CD14-positive monocyte (primary cell): ENCODE measurements at regions not wholly inside any gene's neighbourhood (a gene's known extent, or its start where the extent isn't known, plus 50 kb on each side); places are given as distances from the start of the nearest gene placed in this dataset.

Experiments used
- DNase-seq, 3 donors: peaks; one replicate each; pipeline ENCODE4 v3.0.0-alpha.2; 2011 to 2022
- H2AFZ ChIP-seq: 2 replicates; pipeline ENCODE4 v1.6.0; 2012; ENCODE audit warnings: mild to moderate bottlenecking, low read depth, low read length, inconsistent platforms; ENCODE audit not compliant: insufficient read depth, poor library complexity, severe bottlenecking
- H3K27ac ChIP-seq, 2 donors: 1 replicate in 1 of 2; 2 replicates in 1 of 2; pipeline ENCODE4 v1.5.1; 2012 to 2013; ENCODE audit warnings: low read length in 2 of 2, control low read depth in 1 of 2, inconsistent platforms in 1 of 2, low read depth in 1 of 2, mild to moderate bottlenecking in 1 of 2
- H3K27me3 ChIP-seq, 2 donors: one replicate each; pipeline versions ENCODE4 v1.6.0 to v1.6.1; 2011 to 2013; ENCODE audit warnings: low read length in 2 of 2; ENCODE audit not compliant: control insufficient read depth in 2 of 2, insufficient read depth in 2 of 2
- H3K36me3 ChIP-seq, 2 donors: replicated peaks in 1 of 2; 1 replicate in 1 of 2; 2 replicates in 1 of 2; pipeline versions ENCODE4 v1.5.1 to v1.6.1; 2012 to 2013; ENCODE audit warnings: low read length in 2 of 2, control low read depth in 1 of 2, inconsistent platforms in 1 of 2, mild to moderate bottlenecking in 1 of 2; ENCODE audit not compliant: insufficient read depth in 2 of 2, control insufficient read depth in 1 of 2
- H3K4me1 ChIP-seq, 2 donors: 1 replicate in 1 of 2; 2 replicates in 1 of 2; pipeline versions ENCODE4 v1.5.1 to v1.6.1; 2012 to 2013; ENCODE audit warnings: low read length in 2 of 2, control low read depth in 1 of 2, inconsistent platforms in 1 of 2, mild to moderate bottlenecking in 1 of 2, moderate library complexity in 1 of 2; ENCODE audit not compliant: insufficient read depth in 2 of 2, control insufficient read depth in 1 of 2
- H3K4me2 ChIP-seq: replicated peaks from 2 replicates; pipeline ENCODE3; 2012; ENCODE audit warnings: low read length, moderate library complexity, mild to moderate bottlenecking; ENCODE audit not compliant: poor library complexity, severe bottlenecking; ENCODE audit errors: extremely low read depth
- H3K4me3 ChIP-seq, 3 experiments: fragments of 200-600 bp in 1 of 3; sonication (generic) in 1 of 3; replicated peaks in 1 of 3; 1 replicate in 2 of 3; 2 replicates in 1 of 3; pipeline ENCODE4 v1.5.1; 2011 to 2013; ENCODE audit warnings: low read length in 3 of 3, mild to moderate bottlenecking in 3 of 3, control low read depth in 2 of 3, low read depth in 2 of 3, inconsistent platforms in 1 of 3, moderate library complexity in 1 of 3
- H3K79me2 ChIP-seq: 2 replicates; pipeline ENCODE4 v1.6.0; 2012; ENCODE audit warnings: mild to moderate bottlenecking, control low read depth, inconsistent platforms, low read length, moderate library complexity; ENCODE audit not compliant: insufficient read depth
- H3K9ac ChIP-seq: 2 replicates; pipeline ENCODE4 v1.6.0; 2017; ENCODE audit warnings: low read length, mild to moderate bottlenecking; ENCODE audit not compliant: insufficient read depth, poor library complexity, severe bottlenecking
- H3K9me3 ChIP-seq, 2 donors: replicated peaks in 1 of 2; 1 replicate in 1 of 2; 2 replicates in 1 of 2; pipeline versions ENCODE4 v1.5.1 to v1.6.1; 2012 to 2013; ENCODE audit warnings: low read length in 2 of 2, control low read depth in 1 of 2; ENCODE audit not compliant: control insufficient read depth in 1 of 2, insufficient read depth in 1 of 2
- H4K20me1 ChIP-seq: 2 replicates; pipeline ENCODE4 v1.6.0; 2012; ENCODE audit warnings: mild to moderate bottlenecking, low read length, control low read depth, moderate library complexity; ENCODE audit not compliant: insufficient read depth
- H3K27ac Mint-ChIP-seq, 7 donors: one replicate each; pipeline ENCODE4 v1.8.0; 2020; ENCODE audit warnings: mild to moderate bottlenecking in 7 of 7, mixed read lengths in 7 of 7, moderate library complexity in 6 of 7, inconsistent platforms in 2 of 7
- H3K27me3 Mint-ChIP-seq, 3 donors: one replicate each; pipeline ENCODE4 v1.8.0; 2021 to 2022; ENCODE audit warnings: low read depth in 3 of 3, mild to moderate bottlenecking in 3 of 3, mixed read lengths in 3 of 3, moderate library complexity in 3 of 3, inconsistent platforms in 1 of 3
- H3K36me3 Mint-ChIP-seq, 2 donors: one replicate each; pipeline ENCODE4 v1.8.0; 2020; ENCODE audit warnings: mixed read lengths in 2 of 2, inconsistent platforms in 1 of 2, mild to moderate bottlenecking in 1 of 2
- H3K4me1 Mint-ChIP-seq: one replicate; pipeline ENCODE4 v1.8.0; 2020; ENCODE audit warnings: mild to moderate bottlenecking, mixed read lengths
- H3K4me3 Mint-ChIP-seq, 2 donors: one replicate each; pipeline ENCODE4 v1.8.0; 2020; ENCODE audit warnings: mild to moderate bottlenecking in 2 of 2, mixed read lengths in 2 of 2, moderate library complexity in 1 of 2
- H3K9me3 Mint-ChIP-seq, 7 donors: one replicate each; pipeline ENCODE4 v1.8.0; 2020 to 2022; ENCODE audit warnings: mixed read lengths in 7 of 7, mild to moderate bottlenecking in 6 of 7, moderate library complexity in 6 of 7, inconsistent platforms in 2 of 7
- WGBS: methylation state at CpG from one replicate; pipeline ENCODE4 v1.1.5; 2013; ENCODE audit warnings: missing lambda C conversion rate; ENCODE audit not compliant: insufficient coverage; 5-methylcytosine and 5-hydroxymethylcytosine counted together
- intact Hi-C, 2 donors: fragments of 100-400 bp; cut with micrococcal nuclease; formaldehyde crosslinking; loops; one replicate each; pipeline versions ENCODE4 v1.15.0 to v1.15.1; 2023
- TF ChIP-seq, protein P1 (sequence below): fragments of 200-600 bp; IDR thresholded peaks from one replicate; pipeline ENCODE4 v1.8.0; 2022; ENCODE audit warnings: antibody characterized with exemption, mild to moderate bottlenecking

DNA sequence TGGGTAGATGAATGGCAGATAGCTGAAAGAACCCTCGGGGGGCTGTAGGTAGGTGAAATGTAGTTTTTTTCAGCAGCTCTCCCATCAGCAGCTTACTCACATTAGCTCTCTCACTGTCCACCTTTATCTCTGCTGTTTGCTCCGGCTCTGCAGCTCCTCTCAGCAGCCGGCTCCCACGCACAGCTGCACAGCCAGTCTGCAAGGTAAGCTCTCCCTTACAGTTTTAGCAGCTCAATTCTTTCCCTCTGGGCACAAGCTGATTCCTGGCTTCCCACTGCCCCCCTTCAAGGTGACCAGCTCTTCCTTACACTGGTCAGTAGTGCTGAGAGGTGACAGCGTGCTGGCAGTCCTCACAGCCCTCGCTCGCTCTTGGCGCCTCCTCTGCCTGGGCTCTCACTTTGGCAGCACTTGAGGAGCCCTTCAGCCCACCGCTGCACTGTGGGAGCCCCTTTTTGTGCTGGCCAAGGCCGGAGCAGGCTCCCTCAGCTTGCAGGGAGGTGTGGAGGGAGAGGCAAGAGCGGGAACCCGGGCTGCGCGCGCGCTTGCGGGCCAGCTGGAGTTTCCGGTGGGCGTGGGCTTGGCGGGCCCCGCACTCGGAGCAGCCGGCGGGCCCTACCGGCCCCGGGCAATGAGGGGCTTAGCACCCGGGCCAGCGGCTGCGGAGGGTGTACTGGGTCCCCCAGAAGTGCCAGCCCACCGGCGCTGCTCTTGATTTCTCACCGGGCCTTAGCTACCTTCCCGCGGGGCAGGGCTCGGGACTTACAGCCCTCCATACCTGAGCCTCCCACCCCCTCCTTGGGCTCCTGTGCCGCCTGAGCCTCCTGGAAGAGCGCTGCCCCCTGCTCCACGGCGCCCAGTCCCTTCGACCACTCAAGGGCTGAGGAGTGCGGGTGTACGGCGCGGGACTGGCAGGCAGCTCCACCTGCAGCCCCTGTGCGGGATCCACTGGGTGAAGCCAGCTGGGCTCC, 393.6 kb downstream of the CENPC start:
- Histone ChIP-seq H3K4me1 (no peaks in the 10 kb centered on the region), H3K79me2 (no peaks in the 10 kb centered on the region), H3K27me3 (no peaks in the 10 kb centered on the region), H2AFZ (no peak overlapping the region), H3K4me2 (no peak overlapping the region), H3K27ac (no peak overlapping the region), H3K4me3 (no peak overlapping the region), H4K20me1 (no peaks in the 10 kb centered on the region), H3K9me3 (no peaks in the 10 kb centered on the region), H3K36me3 (no peaks in the 10 kb centered on the region), H3K9ac (no peak overlapping the region)
- intact Hi-C loops: no loop called here
- Mint-ChIP-seq H3K36me3 (no peaks in the 10 kb centered on the region), H3K4me3 (no peak overlapping the region), H3K4me1 (no peaks in the 10 kb centered on the region), H3K27ac (no peak overlapping the region), H3K9me3 (peaks cover 0 to 6% (median 0%) of the 10 kb centered on the region in 7 donors), H3K27me3 (no peaks in the 10 kb centered on the region)
- TF ChIP-seq, protein P1, sequence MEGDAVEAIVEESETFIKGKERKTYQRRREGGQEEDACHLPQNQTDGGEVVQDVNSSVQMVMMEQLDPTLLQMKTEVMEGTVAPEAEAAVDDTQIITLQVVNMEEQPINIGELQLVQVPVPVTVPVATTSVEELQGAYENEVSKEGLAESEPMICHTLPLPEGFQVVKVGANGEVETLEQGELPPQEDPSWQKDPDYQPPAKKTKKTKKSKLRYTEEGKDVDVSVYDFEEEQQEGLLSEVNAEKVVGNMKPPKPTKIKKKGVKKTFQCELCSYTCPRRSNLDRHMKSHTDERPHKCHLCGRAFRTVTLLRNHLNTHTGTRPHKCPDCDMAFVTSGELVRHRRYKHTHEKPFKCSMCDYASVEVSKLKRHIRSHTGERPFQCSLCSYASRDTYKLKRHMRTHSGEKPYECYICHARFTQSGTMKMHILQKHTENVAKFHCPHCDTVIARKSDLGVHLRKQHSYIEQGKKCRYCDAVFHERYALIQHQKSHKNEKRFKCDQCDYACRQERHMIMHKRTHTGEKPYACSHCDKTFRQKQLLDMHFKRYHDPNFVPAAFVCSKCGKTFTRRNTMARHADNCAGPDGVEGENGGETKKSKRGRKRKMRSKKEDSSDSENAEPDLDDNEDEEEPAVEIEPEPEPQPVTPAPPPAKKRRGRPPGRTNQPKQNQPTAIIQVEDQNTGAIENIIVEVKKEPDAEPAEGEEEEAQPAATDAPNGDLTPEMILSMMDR: no peak
- DNase-seq: no peak
- WGBS: 89% methylated on average over 34 of the region's 45 CpGs

GRCh38 chr4:67141586-67141985, 403.7 kb downstream of the CENPC start:
- Histone ChIP-seq H3K9ac (no peak overlapping the region), H3K4me2 (no peak overlapping the region), H2AFZ (no peak overlapping the region), H3K36me3 (no peaks in the 10 kb centered on the region), H3K27me3 (no peaks in the 10 kb centered on the region), H3K4me3 (no peak overlapping the region), H4K20me1 (no peaks in the 10 kb centered on the region), H3K79me2 (no peaks in the 10 kb centered on the region), H3K27ac (no peak overlapping the region), H3K9me3 (no peaks in the 10 kb centered on the region), H3K4me1 (no peaks in the 10 kb centered on the region)
- H3K4me1 Mint-ChIP-seq: no peaks in the 10 kb centered on the region
- no peak overlapping the region for H3K27ac Mint-ChIP-seq
- intact Hi-C loops: no loop called here
- WGBS: no CpG with 5 or more reads among the region's 2 CpGs
- H3K27me3 Mint-ChIP-seq: no peaks in the 10 kb centered on the region
- peaks cover 0 to 2% (median 0%) of the 10 kb centered on the region in 7 donors for H3K9me3 Mint-ChIP-seq
- no peaks in the 10 kb centered on the region for H3K36me3 Mint-ChIP-seq
- DNase-seq: no peak
- TF ChIP-seq, protein P1: no peak
- H3K4me3 Mint-ChIP-seq: no peak overlapping the region
